GM12873 (cell line): ENCODE measurements at regions not wholly inside any gene's neighbourhood (a gene's known extent, or its start where the extent isn't known, plus 50 kb on each side); places are given as distances from the start of the nearest gene placed in this dataset.

ENCODE experiments used
- CTCF ChIP-seq: IDR thresholded peaks from 2 replicates; pipeline ENCODE4 v1.5.1; 2012; ENCODE audit warnings: low read depth, mild to moderate bottlenecking, moderate library complexity, low read length, control low read depth; ENCODE audit not compliant: insufficient read depth; ENCODE audit errors: missing control alignments

- no peak for TF ChIP-seq CTCF
These were observed 793.7 kb downstream of the SLITRK5 start for GRCh38 chr13:88464851-88465250.

- no peak for TF ChIP-seq CTCF
These were observed 801.1 kb downstream of the SLITRK5 start for GRCh38 chr13:88472316-88472715.

- TF ChIP-seq CTCF = no peak
These were observed 812.0 kb downstream of the SLITRK5 start for GRCh38 chr13:88483202-88483601.

- no peak for TF ChIP-seq CTCF
These were observed 836.7 kb downstream of the SLITRK5 start for GRCh38 chr13:88507909-88508308.

GRCh38 chr13:88526186-88526852 lies 855.1 kb downstream of the SLITRK5 start:
- TF ChIP-seq CTCF = no peak

- no peak for TF ChIP-seq CTCF
These were observed 855.7 kb downstream of the SLITRK5 start for GRCh38 chr13:88526853-88527215.

GRCh38 chr13:88541994-88542393 lies 870.8 kb downstream of the SLITRK5 start:
- TF ChIP-seq CTCF = no peak

- TF ChIP-seq CTCF = no peak
These were observed 873.7 kb downstream of the SLITRK5 start for GRCh38 chr13:88544836-88545235.
